Kidney tubule cell (primary cell): ENCODE measurements at regions not wholly inside any gene's neighbourhood (a gene's known extent, or its start where the extent isn't known, plus 50 kb on each side); places are given as distances from the start of the nearest gene placed in this dataset.
"Not testable (repeated sequence)": the region's sequence is repeated elsewhere in the genome, so short reads cannot be mapped to it uniquely, and the experiment has no call there.

Experiments
- DNase-seq: peaks from one replicate; pipeline ENCODE4 v3.0.0-alpha.2; 2018; ENCODE audit warnings: low spot score

DNA sequence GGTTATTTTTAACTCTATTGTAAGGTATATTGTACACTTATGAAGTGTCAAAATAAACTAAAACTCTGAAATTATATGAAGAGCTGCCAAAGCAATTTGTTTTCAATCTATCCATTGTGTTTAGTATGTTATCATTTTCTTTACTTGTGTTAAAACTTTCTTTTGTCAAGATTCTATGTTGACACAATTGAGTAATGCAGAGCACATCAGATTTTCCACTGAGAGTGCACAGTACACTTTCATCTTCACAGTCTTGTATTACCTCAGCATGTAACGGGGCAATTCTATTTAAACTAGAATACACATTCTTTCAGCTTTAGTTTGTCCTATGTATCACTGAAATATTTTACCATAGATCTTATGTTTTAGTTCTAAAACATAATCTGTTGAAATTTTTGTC is 304.4 kb upstream of the ZC3H15 start:
- no peak for DNase-seq

DNA sequence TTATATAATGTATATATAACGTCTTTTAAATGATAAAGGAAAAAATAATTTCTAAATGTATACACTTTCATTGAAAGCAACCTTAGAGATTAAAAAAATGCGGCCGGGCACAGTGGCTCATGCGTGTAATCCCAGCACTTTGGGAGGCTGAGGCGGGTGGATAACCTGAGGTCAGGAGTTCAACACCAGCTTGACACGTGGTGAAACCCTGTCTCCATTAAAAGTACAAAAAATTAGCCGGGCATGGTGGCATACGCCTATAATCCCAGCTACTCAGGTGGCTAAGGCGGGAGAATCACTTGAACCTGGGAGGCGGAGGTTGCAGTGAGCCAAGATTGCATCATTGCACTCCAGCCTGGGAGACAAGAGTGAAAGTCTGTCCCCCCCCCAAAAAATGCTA is 303.7 kb upstream of the ZC3H15 start:
- not testable (repeated sequence) for DNase-seq

DNA sequence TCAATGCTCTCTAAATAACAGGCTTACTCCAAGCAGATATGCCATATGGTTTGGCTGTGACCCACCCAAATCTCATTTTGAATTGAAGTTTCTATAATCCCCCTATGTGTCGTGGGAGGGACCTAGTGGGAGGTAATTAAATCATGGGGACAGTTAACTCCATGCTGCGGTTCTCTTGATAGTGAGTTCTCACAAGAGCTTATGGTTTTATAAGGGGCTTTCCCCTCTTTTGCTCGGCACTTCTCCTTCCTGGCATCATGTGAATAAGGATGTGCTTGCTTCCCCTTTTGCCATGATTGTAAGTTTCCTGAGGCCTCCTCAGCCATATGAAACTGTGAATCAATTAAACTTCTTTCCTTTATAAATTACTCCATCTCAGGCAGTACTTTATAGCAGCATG is 302.7 kb upstream of the ZC3H15 start:
- DNase-seq, result no peak

DNA sequence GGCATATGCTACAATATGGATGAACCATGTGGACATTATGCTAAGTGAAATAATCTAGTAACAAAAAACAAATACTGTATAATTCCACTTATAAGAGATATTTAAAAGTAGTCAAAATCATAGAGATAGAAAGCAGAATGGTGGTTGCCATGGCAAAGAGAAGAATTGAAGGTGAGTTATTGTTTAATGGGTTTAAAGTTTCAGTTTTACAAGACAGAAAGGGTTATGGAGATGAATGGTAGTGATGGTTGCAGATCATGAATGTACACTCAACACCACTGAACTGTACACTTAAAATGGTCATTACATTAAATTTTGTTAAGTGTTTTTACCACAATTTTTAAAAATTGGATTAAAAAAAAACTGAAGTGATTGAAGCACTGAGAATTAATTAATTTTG is 298.2 kb upstream of the ZC3H15 start:
- DNase-seq, result no peak

DNA sequence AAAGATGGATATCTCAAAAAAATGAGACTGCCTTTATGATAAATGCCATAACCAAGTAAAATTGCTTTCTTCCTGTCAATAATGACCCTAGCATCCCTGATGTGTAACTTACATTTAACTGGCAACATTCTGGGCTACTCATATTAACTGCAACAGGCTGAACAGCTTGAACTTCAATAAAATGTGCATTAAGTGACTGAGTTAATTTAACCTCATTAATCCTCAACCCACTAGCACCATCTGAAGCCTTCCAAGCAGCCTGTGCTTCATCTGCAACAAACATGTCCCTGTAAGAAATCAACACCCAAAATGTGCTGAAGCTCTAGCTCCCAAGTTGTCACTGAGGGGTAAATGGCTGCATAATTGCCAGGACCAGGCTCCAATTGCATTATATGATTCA is 296.2 kb upstream of the ZC3H15 start:
- no peak for DNase-seq

DNA sequence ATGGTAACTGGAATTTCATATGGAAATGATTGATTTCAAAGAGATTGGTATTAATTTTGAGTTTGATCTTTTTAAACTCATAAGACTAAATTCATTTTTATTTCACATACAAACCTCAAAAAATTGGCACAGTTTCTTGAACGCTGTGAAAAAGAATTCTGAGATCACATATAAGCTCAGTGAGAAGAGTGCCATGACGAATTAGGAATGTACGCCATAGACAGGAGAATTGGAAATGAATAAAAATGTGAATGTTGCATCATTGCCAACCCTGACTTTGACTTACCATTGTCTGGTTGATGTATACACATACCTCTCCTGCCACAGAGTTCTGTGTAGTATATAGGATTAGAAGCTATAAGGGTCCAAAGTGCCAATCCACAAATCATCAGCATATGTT is 290.4 kb upstream of the ZC3H15 start:
- DNase-seq, result no peak

DNA sequence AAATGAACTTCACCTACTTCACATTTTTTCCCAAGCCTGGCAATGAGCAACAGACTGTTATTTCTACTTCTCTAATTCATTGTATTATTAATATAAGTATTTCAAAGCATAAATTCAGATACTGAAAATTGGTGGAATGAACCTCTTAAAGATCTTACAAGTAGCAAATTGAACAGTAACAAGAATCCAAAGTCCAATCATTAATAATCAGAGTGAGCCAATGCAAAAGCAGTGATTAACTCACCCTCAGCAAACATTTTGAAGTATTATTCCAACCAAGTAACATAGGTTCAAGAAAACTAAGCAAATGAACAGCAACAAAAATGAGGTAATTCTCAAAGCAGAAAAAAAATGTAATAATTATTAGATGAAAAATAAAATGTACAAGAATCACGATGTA is 288.1 kb upstream of the ZC3H15 start:
- DNase-seq, result no peak

DNA sequence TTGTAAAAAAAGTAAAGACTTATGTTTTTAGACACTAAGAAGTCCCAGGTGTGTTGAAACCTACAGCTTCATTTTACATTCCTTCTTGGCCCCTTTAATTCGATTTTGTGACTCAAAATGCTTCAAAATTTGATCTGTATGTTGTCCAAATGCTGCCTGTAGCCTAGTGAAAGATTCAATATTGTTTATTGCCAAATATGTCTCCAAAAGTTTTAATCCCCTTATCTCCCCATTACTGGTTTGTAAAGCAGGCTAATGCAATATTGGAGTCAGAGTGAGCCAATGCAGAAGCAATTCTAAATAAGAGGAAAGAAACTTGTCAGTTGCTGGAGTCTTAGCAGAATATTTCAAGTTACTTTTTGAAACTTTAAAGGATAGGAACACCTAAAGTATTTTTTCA is 287.0 kb upstream of the ZC3H15 start:
- no peak for DNase-seq

DNA sequence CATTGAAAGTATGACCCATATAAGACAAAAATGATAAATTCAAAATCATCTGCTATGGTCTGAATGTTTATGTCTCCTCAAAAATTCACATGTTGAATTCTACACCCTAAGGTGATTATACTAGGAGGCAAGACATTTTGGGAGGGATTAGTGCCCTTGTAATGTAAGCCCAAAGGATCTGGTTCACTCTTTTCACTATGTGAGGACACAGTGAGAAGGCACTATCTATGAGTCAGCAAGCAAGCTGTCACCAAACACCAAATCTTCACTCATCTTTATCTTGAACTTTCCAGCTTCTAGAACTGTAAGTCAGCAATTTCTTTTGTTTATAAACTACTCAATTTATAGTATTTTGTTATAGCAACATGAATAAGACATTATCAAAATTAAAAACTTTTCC is 284.7 kb upstream of the ZC3H15 start:
- no peak for DNase-seq

DNA sequence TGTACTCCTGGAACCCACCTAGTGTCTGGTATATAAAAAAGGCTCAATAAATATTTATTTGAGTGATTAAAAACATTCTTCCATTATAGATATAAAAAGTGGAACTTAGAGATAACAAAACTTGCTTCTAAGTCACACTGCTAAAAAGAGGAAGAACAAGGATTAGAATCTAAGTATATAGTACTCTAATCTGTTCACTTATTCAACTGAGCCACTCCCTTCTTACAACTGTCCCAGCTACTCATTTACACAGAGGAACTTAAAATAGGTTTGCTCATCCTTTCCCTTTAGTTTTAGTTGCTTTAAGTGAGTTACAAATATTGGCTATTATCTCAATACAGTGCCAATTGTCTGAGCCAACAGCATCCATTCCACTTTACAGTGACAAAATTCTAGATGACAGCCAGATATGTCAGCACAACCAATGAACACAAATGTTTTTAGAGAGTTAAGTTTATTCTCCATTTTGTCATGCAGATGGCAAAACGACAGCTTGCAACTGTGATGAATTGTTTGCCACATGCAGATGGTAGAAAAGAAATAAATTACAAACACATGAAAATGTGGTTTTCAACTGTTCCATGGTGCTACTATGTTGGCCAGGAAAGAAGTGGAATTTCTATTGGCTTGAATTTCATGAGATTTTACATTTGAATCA is 280.7 kb upstream of the ZC3H15 start:
- DNase-seq, result no peak

DNA sequence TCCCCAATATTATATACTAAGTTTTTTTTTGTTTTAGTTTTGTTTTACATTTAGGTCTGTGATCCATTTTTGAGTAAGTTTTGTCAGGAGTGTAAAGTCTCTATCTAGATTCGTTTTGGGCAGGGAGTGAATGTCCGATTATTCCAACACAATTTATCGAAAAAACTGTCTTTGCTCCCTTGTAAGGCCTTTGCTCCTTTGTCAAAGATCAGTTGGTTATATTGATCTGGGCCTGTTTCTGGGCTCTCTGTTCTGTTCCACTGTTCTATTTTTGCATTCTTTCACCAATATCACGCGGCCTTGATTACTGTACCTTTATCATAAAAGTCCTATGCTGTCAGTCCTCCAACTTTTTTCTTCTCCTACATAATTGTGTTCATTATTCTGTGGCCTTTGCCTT is 276.5 kb upstream of the ZC3H15 start:
- DNase-seq, result no peak

DNA sequence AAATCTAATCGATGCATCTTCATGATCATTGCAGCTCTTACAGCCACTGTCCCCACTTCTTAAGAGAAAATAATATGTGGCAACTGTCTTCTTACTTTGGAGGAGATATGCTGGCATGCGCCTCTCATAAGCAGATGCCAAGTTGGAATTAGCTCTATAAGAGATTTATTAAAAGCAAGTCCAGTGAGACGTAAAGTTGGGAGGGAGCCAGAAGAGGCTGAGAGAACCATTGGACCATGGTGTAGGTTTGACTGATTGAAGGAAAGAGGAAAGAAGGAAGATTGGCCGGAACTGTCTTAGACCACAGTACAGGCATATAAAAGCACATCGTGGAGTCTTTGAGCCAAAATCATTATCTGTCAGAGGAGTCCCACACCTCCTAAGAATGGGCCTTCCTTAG is 265.7 kb upstream of the ZC3H15 start:
- peak; percentile 34 for DNase-seq

DNA sequence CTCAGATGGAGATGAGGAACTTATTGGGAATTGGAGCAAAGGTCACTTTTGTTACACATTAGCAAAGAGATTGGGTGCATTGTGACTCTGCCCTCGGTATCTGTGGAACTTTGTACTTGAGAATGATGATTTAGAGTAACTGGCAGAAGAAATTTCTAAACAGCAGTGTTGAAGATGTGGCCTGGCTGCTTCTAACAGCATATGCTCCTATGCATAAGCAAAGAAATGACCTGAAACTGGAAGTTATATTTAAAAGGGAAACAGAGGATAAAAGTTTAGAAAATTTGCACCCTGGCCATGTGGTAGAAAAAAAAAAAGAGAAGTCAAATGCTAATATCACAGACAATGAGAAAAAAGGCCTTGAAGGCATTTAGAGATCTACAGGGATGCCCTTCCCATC is 256.8 kb upstream of the ZC3H15 start:
- DNase-seq, result no peak

DNA sequence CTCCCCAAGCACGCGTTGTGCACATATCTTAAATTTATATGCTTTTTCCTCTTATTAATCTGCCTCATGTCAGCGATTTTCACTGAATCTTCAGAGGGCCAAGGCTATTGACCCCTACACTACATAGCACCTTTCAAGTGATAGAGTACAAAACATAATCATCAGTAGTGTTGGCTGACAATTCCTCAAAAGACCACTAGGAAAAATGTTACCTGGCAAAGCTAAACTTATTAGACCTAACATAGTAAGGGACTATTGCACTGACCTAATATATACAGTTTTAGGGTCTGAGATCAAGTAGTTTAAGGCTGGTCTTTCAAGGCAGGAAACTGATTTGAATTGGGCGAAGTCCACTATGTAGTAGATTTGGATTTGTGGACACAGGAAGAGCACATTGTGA is 244.2 kb upstream of the ZC3H15 start:
- DNase-seq, result no peak

DNA sequence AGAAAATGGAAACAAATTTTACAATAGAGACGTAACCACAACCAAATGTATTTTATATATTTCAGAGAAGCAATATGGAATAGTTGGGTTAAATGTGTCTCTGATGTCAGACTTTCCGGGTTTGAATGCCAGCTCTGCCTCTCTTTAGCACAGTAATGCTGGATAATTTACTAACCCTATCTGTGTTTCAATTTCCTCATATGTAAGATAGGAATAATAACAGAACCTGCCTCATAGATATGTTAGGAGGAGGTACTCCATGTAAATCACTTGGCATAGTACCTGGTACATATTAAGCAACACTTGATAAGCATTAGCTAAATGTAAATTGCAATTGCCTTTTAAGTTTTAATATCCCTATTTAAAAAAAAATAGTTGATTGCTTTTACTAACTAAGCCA is 231.3 kb upstream of the ZC3H15 start:
- no peak for DNase-seq

DNA sequence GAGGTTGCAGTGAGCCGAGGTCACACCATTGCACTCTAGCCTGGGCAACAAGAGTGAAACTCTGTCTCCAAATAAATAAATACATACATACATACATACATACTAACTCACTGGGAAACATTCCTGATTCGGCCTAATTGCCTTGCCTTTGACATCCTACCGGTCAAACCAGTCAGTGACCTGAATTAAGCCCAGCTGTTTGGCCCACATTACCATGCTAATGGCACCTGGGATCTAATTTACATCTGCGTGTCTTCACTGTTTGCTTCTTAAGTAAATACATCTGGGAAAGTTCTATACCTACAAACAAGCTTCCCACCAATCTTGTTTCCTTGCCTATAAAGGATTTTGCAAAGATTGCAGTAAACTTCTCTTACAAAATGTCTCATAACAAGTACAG is 230.2 kb upstream of the ZC3H15 start:
- DNase-seq, result no peak

DNA sequence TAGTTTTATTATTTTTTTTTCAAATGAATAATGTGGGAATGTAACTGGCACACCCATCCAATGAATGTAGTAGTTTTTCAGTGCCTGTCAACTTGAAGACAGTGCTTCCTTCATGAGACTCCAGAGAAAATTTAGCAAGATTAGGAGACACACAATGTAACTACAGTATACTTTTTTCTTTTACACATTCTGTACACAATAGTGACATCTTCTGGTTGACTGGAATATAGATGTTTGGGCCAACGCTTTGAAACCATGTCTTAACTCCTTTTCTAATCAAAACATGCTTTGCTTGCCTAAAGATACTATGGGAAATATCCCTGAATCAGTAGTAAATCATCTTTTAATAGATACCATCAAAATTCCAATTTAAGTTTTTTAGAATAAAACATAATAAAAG is 229.5 kb upstream of the ZC3H15 start:
- peak; percentile 47 for DNase-seq

DNA sequence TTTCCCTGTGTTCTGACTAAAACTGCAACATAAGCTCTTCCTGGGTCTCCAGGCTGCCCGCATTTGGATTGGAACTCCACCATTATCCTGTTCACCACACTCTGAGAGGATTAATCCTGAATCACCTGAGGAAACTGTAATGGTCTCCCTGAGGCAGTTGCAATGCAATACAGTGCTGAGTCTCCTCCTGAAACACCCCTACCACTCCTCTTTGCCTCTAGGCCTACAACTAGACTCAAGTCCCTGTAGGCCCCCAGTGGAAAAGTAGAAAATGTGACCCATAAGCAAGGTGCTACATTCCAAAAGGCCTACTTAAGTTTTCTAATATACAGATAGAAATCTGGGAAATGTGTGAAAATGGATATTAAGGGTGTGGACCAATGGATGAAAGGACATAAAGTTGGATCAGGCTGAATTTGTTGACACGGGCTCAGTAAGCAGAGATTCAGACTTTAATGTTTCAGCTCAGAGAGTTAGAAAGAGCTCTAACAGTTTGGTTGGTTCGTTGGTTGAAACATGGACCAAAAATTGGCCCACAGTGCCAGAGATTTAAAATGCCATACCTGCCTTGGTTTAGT is 222.3 kb upstream of the ZC3H15 start:
- no peak for DNase-seq

DNA sequence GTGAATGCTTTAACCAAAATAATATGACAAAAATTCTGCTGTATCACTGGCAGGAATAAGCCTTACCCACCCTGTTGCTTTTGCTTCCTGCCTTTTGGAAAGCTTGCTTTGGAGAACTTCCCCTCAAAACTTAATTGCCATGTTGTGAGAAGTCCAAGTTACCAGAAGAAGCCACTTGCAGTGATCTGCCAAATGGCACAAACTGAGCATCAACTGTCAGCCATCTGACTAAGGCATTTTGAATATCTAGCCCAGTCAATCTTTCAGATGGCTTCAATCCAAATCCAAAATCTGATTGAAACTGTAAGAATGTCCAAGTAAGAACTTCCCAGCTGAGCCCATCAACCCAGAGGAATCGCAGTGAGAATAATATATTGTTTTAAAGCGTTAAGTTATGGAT is 216.5 kb upstream of the ZC3H15 start:
- no peak for DNase-seq

DNA sequence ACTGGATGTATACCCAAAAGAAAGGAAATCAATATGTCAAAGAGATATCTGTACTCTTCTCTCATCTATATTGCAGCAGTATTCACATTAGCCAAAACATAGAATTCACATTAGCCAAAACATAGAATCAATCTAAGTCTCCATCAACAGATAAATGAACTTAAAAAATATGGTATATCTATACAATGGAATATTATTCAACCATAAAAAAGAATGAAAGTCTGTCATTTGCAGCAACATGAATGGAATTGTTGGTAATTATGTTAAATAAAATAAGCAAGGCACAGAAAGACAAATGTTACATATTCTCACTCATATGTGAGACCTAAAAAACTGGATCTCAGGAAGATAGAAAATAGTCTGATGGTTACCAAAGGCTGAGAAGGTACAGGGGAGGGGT is 212.1 kb upstream of the ZC3H15 start:
- no peak for DNase-seq

DNA sequence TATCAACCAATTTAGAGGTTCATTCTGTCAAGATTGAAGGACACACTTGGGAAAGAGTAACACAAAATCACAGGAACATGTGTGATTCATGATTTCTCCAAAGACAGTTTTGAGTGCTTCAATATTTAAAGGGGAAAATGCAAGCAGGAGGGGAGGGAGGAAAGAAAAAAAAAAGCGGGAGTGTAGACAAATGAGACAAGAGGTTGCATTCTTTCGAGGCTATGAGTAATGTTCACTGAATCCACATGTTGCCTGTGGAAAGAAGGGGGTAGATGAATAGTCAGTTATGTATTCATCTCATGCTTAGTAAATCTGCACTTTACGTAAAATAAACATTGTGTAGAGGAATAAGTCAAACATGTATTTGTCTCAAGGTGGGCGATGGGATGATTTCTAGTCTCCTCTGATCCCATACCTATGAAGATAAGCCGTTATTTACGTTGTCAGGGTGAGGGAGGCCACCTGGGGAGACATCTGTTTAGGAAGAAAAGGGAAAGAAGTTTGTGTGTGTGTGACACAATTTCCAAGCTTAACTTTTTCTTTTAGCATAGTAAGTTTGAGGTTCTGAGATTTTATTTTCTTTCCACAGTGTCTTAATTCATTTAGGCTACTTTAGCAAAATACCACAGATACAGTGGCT is 211.0 kb upstream of the ZC3H15 start:
- peak; percentile 53 for DNase-seq

DNA sequence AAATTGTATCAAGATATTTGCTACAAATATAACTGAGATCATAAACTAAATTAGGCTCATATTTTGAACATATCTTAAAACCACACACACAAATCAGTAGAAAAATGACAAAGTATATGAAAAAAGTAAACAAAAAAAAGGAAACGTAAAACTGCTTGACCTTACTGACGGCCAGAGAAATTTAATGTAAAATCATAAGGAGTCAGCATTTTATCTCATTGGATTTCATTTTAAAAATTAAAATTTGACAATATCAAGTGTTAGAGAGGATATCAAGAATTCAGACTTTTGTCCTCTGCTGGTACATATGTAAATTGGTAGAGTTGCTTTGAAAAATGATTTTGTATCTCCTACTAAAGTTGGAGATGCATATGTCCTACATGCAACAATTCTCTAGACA is 209.2 kb upstream of the ZC3H15 start:
- DNase-seq, result no peak

DNA sequence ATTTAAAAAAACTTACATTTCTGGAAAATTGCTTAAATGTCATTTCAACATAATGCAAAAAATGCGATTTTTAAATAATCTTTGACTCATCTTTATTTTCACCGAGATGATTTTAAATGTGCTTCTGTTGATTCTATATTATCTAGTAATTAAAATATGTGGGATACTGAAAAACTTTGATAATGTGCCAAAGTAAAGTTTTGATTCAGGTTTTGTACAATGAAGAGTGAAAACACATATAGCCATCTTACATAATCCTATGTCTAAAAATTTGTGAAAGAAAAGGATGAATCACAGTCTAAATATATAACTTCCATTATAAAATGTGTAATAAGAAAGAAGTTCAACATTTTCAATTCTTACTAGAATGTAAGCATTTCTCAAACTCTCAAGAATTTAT is 204.3 kb upstream of the ZC3H15 start:
- no peak for DNase-seq

DNA sequence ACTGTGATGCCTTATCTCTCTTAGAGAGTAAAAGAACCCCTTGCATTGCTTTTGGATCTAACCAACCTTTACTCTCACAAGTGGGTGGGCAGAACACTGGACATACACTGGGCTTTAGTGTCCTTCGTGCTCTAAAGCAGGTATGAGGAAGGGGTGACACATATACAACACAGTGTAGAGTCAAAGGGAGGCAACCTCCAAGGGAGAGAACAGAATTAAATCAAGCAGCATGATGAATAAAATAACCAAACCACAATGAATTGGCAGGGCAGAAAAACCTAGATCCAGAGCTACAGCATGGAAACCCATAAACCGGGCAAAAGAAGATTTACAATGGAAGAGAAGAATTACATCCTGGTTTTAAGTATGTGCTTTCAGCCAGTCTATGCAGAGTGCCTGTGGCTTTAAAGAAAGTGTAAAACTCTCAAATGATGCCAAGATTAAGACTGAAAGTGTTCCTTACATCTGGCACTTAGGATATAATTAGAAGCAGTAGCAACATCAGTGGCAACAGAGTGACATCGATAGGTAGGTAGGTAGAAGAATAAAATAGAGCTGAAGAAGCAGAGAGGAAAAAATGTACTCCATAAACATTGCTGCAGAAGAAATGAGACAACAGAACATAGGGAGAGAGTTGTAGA is 191.7 kb upstream of the ZC3H15 start:
- no peak for DNase-seq
